HG02840 (cell line): ENCODE measurements at regions not wholly inside any gene's neighbourhood (a gene's known extent, or its start where the extent isn't known, plus 50 kb on each side); places are given as distances from the start of the nearest gene placed in this dataset.
"Not testable (repeated sequence)": the region's sequence is repeated elsewhere in the genome, so short reads cannot be mapped to it uniquely, and the experiment has no call there.

Experiments
- ATAC-seq: cut with Tn5 transposase; IDR thresholded peaks from one replicate; pipeline ENCODE4 v1.9.1; 2021; ENCODE audit warnings: mild to moderate bottlenecking, moderate library complexity, moderate number of reproducible peaks; ENCODE audit not compliant: unreplicated experiment, low FRiP score

DNA sequence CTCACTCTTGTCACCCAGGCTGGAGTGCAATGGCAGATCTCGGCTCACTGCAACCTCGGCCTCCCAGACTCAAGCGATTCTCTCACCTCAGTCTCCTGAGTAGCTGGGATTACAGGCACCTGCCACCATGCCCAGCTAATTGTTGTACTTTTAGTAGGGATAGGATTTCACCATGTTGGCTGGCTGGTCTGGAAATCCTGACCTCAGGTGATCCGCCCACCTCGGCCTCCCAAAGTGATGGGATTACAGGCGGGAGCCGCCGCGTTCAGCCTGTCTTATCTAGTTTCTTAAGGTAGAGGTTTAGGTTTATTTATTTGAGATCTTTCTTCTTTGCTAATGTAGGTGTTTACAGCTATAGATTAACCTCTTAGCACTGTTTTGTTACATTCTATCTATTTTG is 708.8 kb downstream of the ZNF385D start:
- no peak for ATAC-seq

- ATAC-seq: no peak
Observed at GRCh38 chr3:21041621-21042020, 709.4 kb downstream of the ZNF385D start.

- ATAC-seq: no peak
Observed at GRCh38 chr3:21036888-21037287, 714.1 kb downstream of the ZNF385D start.

DNA sequence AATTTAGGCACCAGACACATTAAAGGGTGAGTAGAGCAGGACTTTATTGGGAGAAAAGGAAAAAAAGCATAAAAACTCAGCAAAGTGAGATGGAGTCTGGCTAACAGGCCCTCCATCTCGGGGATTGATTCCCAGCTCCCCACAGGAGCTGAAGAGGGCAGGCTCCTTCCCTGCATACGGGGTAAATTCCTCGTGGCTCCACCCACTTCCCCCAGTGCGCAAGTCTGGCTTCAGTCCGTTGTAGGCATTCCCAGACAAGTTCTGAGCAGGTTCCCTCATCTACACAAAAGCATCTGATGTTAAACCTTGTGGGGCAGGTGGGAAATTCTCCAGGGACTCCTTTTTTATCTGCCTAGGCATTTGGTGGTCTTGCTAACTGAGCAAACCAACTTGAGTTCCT is 722.6 kb downstream of the ZNF385D start:
- ATAC-seq: no peak

DNA sequence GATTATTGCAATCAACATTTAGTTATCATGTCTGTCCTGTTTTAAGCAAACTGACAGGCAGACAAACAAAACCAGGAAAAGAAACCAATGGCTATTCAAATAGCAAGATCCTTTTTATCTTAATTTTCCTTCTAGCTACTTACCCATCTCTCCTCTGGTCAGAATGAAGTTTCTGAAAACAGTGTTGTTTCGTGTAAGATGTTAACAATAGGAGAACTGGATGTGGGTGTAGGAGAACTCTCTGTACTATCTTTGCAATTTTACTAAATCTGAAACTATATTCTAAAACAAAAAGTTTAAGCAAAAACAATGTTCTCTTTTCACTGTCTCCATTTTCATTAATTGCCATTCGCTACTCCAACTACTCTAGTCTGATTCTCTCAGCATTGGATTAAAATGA is 726.4 kb downstream of the ZNF385D start:
- ATAC-seq: no peak

GRCh38 chr3:21020681-21021080 is 730.3 kb downstream of the ZNF385D start:
- no peak for ATAC-seq

DNA sequence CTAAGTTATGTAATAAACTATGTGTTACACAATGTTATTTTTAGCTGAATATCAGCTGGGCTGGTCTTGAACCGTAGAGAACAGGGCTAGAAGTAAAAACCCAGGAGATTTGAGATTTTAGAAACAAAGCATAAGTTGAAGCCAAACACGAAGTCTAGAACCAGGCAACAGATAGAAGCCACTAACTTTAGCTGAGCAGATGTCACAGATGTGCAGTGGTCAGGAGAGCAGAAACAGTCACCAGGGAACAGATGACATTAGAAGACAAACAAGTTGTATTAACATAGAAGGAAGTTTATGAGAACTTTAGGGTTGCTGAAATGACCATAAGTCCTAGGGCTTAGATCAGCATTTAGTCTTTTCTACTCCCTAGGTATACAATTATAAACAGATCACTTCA is 731.0 kb downstream of the ZNF385D start:
- ATAC-seq: no peak

DNA sequence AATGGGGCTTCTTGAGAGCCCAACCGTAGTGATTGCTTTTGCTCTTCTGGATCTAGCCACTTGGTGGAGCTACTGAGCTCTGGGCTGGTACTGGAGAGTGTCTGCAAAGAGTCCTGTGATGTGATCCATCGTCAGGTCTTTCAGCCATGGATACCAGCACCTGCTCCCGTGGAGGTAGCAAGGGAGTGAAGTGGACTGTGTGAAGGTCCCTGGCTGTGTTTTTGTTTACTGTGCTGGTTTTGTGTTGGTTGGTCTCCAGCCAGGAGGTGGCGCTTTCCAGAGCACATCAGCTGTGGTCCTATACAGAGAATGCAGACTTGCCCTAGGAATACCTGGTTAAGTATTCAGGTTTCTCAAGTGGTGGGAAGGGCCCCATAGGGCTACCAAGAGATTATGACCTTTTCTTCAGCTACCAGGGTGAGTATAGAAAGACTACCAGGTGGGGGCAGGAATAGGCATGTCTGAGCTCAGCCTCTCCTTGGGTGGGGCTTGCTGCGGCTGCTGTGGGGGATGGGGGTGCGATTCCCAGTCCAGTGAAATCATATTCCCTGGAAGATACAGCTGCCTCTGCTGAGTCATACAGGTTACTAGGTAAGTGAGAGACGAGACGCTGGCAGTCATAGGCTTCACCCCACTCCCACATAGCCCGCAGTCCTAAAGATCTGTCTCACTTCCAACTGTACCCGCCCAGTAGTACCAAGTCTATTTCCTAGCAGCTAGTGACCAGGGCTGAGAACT is 733.7 kb downstream of the ZNF385D start:
- ATAC-seq: no peak

GRCh38 chr3:21013566-21013965 is 737.4 kb downstream of the ZNF385D start:
- no peak for ATAC-seq

DNA sequence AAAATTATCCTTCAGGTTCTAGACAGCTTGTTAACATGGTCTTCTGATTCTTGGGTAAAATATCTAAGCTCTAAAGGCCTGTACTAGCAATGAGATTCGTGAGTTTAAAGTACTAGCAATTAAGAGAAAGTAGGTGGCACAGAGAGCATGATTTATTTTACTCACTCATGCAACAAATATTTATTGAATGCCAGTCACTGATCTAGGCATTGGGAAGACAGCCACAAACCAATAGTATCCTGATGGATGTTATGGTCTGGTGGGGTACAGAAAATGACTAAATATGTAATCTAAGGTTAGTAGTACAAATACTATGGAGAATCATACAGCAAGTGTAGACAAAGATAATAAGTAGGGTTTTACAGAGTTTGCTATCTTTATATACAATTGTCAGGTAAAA is 751.3 kb downstream of the ZNF385D start:
- no peak for ATAC-seq

GRCh38 chr3:20997183-20997582 is 753.8 kb downstream of the ZNF385D start:
- ATAC-seq: no peak

- ATAC-seq: no peak
Observed at GRCh38 chr3:20990896-20991295, 760.1 kb downstream of the ZNF385D start.

GRCh38 chr3:20989653-20990052 is 761.4 kb downstream of the ZNF385D start:
- ATAC-seq: not testable (repeated sequence)

DNA sequence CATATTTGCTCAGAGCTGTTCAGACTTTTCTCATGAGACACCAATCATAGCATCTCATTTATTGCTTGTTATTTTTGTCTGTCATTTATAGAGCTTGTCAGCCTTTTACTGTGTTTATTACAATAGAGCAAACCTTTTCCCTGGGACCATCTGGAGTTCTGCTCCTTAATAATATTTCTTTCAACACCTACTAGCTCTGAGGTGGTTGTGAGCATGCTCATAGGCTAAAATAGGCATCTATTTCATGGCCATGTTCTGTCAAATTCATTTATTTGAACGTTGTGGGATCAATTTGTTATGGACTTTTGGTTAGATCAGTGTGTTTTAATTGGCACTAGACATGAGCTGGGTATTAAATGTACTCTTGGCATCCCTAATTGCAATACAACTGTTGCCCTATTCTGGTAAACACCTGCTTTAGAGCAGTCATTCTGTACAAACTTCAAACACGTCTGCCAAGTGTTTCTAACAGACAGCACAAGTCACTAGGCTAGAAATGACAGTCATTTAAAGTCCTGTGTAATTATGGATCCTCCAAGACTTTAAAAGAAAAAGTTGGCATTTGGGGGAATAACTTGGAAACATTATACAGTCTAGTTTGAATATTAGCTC is 766.3 kb downstream of the ZNF385D start:
- ATAC-seq: no peak

GRCh38 chr3:20975188-20975651 is 775.8 kb downstream of the ZNF385D start:
- no peak for ATAC-seq

DNA sequence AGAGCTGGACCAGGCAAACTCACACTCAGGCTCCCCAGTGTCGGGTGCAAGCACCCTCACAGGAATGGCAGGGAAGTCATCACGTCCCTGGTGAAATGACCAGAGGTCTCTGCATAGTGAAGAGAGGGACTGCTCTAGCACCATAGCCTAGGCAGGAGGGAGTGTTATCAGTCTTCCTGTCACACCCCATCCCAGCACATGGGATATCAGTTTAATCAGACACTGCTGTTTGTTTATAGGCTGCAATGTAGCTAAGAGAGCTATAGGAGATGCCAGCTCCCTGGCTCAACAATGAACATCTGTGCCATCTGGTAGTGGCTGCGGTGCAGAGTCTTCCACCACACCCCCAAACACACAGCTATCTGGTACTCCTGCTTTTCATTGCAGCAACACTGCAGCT is 776.6 kb downstream of the ZNF385D start:
- no peak for ATAC-seq

DNA sequence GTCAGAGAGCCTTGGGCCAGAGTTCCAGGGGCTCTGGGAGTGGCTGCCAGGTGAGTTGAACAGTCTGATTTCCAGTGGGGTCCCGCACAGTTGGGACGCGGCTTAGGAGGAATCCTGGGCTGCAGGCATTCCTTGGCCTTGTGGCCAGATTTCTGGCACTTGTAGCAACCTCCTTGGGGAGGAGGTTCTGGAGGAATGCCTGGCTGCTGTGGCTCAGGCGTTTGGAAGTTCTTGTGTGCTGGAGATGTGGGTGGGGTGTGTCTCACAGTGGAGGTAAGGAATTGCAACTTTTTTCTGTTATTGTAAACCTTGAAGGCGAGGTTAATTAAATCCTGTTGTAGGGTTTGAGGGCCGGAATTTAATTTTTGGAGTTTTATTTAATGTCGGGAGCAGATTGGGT is 780.2 kb downstream of the ZNF385D start:
- ATAC-seq: not testable (repeated sequence)

DNA sequence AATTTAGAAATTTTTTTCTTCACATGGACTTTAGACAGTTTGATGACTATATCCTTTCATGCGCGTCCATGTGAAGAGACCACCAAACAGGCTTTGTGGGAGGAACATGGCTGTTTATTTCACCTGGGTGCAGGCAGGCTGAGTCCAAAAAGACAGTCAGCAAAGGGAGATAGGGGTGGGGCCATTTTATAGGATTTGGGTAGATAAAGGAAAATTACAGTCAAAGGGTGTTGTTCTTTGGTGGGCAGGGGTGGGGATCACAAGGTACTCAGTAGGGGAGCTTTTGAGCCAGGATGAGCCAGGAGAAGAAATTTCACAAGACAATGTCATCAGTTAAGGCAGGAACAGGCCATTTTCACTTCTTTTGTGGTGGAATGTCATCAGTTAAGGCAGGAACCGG is 781.5 kb upstream of the SGO1 start:
- not testable (repeated sequence) for ATAC-seq

DNA sequence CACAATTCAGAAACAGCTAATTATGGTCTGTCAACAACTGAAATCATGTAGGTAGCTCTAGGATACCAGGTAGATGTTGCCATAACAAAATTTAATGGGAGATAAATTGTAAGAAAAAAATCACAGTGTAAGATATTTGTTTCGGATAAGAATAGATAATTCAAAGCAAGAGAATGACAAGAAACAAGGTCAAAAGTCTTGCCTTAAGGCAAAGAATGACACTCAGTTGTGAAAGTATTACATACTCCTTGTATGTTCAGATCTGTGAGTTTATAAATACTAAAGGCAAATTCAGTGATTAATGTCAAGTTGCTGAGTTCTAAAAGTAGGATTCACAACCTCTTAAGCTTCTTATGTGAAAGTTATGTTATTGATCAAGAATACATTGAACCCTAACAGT is 772.2 kb upstream of the SGO1 start:
- ATAC-seq: no peak

DNA sequence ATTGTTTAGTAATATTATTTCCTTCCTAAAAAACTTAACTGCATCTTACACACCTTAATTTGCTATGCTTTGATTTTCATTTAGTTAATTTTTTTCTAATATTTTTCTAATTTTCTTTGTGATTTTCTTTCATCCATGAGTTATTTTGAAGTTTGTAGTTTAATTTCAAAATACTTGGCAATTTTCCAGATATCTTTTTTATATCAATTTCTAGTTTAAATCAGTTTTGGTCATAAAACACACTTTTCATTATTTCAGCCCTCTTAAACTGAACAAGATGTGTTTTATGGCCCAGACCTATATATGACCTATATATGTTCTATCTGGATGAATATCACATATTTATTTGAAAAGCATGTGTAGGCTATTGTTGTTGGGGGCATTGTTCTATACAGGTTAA is 759.9 kb upstream of the SGO1 start:
- no peak for ATAC-seq

- ATAC-seq: no peak
Observed at GRCh38 chr3:20935791-20936190, 749.8 kb upstream of the SGO1 start.

DNA sequence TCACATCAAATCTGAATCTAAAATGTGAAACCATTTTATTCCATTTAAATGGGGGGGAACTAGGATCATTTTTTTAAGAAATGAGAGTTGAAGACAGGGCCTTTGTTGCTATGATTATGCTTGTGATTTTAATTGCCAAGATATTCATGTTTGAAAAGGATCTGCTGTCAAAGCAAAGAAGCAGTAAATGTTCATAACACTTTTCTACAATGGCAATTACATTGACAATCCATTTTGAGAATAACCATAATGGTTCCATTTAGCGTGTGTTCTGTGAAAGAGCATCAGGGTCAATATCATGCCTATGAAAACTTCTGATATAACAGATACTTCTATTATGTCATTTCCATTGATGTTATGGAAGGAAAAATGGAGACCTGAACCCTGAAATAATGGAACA is 745.8 kb upstream of the SGO1 start:
- ATAC-seq: no peak
